ENCODE measurements at regions not wholly inside any gene's neighbourhood (a gene's known extent, or its start where the extent isn't known, plus 50 kb on each side); places are given as distances from the start of the nearest gene placed in this dataset.

- TF ChIP-seq CTCF (IDR thresholded peaks at IDR 0.05) = no peak
- no peaks in the 10 kb centered on the region for H3K4me1 ChIP-seq
- H3K27me3 ChIP-seq = no peaks in the 10 kb centered on the region
- H3K4me3 ChIP-seq = no peak overlapping the region
- H3K9me3 ChIP-seq = no peaks in the 10 kb centered on the region
- H3K27ac ChIP-seq = no peak overlapping the region
- H3K36me3 ChIP-seq = no peaks in the 10 kb centered on the region
- DNase-seq (ENCODE audit: low spot score) = no peak
Measured at GRCh38 chr16:7111265-7111664, 221.4 kb upstream of the RBFOX1 start.

GRCh38 chr16:7107436-7107835, 225.2 kb upstream of the RBFOX1 start:
- H3K4me1 ChIP-seq = no peaks in the 10 kb centered on the region
- no peak for TF ChIP-seq CTCF (IDR thresholded peaks at IDR 0.05)
- no peaks in the 10 kb centered on the region for H3K27me3 ChIP-seq
- H3K9me3 ChIP-seq = no peaks in the 10 kb centered on the region
- H3K36me3 ChIP-seq = no peaks in the 10 kb centered on the region
- H3K27ac ChIP-seq = no peak overlapping the region
- H3K4me3 ChIP-seq = no peak overlapping the region
- DNase-seq (ENCODE audit: low spot score) = no peak

GRCh38 chr16:7103056-7103455, 229.6 kb upstream of the RBFOX1 start:
- no peaks in the 10 kb centered on the region for H3K4me1 ChIP-seq
- H3K36me3 ChIP-seq = no peaks in the 10 kb centered on the region
- H3K9me3 ChIP-seq = no peaks in the 10 kb centered on the region
- no peak overlapping the region for H3K4me3 ChIP-seq
- no peak for TF ChIP-seq CTCF (IDR thresholded peaks at IDR 0.05)
- H3K27me3 ChIP-seq = no peaks in the 10 kb centered on the region
- H3K27ac ChIP-seq = no peak overlapping the region
- no peak for DNase-seq (ENCODE audit: low spot score)

- Histone ChIP-seq H3K4me3 (no peak overlapping the region), H3K27me3 (no peaks in the 10 kb centered on the region), H3K4me1 (no peaks in the 10 kb centered on the region)
Measured at GRCh38 chr16:7101054-7101453, 231.6 kb upstream of the RBFOX1 start.

GRCh38 chr16:7097518-7097917, 235.1 kb upstream of the RBFOX1 start:
- H3K36me3 ChIP-seq = no peaks in the 10 kb centered on the region
- no peak for DNase-seq (ENCODE audit: low spot score)
- no peaks in the 10 kb centered on the region for H3K4me1 ChIP-seq
- no peaks in the 10 kb centered on the region for H3K9me3 ChIP-seq
- no peak overlapping the region for H3K27ac ChIP-seq
- no peak overlapping the region for H3K4me3 ChIP-seq
- no peak for TF ChIP-seq CTCF (IDR thresholded peaks at IDR 0.05)
- H3K27me3 ChIP-seq = no peaks in the 10 kb centered on the region

More at GRCh38 chr16:7101054-7101453, 231.6 kb upstream of the RBFOX1 start:
- DNase-seq (ENCODE audit: low spot score) = no peak
- H3K27ac ChIP-seq = no peak overlapping the region
- no peaks in the 10 kb centered on the region for H3K36me3 ChIP-seq
- no peak for TF ChIP-seq CTCF (IDR thresholded peaks at IDR 0.05)
- no peaks in the 10 kb centered on the region for H3K9me3 ChIP-seq

GRCh38 chr16:7093511-7093910, 239.1 kb upstream of the RBFOX1 start:
- no peak for TF ChIP-seq CTCF (IDR thresholded peaks at IDR 0.05)
- H3K27ac ChIP-seq = no peak overlapping the region

More at GRCh38 chr16:7093511-7093910, 239.1 kb upstream of the RBFOX1 start:
- Histone ChIP-seq H3K9me3 (no peaks in the 10 kb centered on the region), H3K36me3 (no peaks in the 10 kb centered on the region), H3K4me3 (no peak overlapping the region), H3K4me1 (no peaks in the 10 kb centered on the region), H3K27me3 (peaks cover 0 to 4% of the 10 kb centered on the region in 2 donors)
- DNase-seq (ENCODE audit: low spot score) = no peak

Measured in right atrium auricular region (tissue), 2 donors.